GM12878 (cell line): ENCODE measurements at regions not wholly inside any gene's neighbourhood (a gene's known extent, or its start where the extent isn't known, plus 50 kb on each side); places are given as distances from the start of the nearest gene placed in this dataset.

Experiments used
- ATAC-seq: fragments of 200-7000 bp; cut with Tn5 transposase; 3 replicates; pipeline ENCODE4 v1.9.1; 2020; ENCODE audit warnings: mild to moderate bottlenecking, moderate library complexity
- BruUV-seq: library from RNA; stranded (reverse); fragments of 400-500 nt; replicated peaks from 2 replicates; lab custom pipeline; 2021; lab: Mats Ljungman, UMichigan
- CTCF ChIA-PET: fragments of 300-600 bp; sonication (Branson Sonifier 250); formaldehyde crosslinking; extraction: SDS; loops from one replicate; lab custom pipeline; 2021; ENCODE audit warnings: inconsistent platforms; lab: Yijun Ruan, JAX
- POLR2A ChIA-PET: fragments of 350-600 bp; formaldehyde crosslinking; extraction: SDS; loops from one replicate; lab custom pipeline; 2021; ENCODE audit warnings: inconsistent platforms; lab: Charles Lee
- RAD21 ChIA-PET: fragments of 300-600 bp; sonication (Branson Sonifier 250); formaldehyde crosslinking; loops from one replicate; lab custom pipeline; 2023; ENCODE audit warnings: antibody characterized with exemption; ENCODE audit not compliant: unreplicated experiment; lab: Charles Lee
- SMC1A ChIA-PET: fragments of 300-600 bp; sonication (Branson Sonifier 250); formaldehyde crosslinking; loops from one replicate; lab custom pipeline; 2023; ENCODE audit not compliant: unreplicated experiment, uncharacterized antibody; lab: Charles Lee
- DNase-seq: peaks from one replicate; pipeline ENCODE4 v3.0.0-alpha.2; 2011; ENCODE audit warnings: low read depth, low spot score
- FAIRE-seq: peaks from 3 replicates; lab custom pipeline; 2011; peaks lifted over from hg19 to GRCh38; lab: Jason Lieb, UNC
- H2AFZ ChIP-seq: 2 replicates; pipeline ENCODE4 v1.6.0; 2011; ENCODE audit warnings: low read depth, low read length, control low read depth; ENCODE audit not compliant: control insufficient read depth
- H3K27ac ChIP-seq: 2 replicates; pipeline ENCODE4 v1.5.1; 2011; ENCODE audit warnings: control low read depth; ENCODE audit not compliant: control insufficient read depth, insufficient read depth
- H3K27me3 ChIP-seq, 2 experiments: replicated peaks in 1 of 2; 2 replicates each; pipeline versions ENCODE4 v1.6.0 to v1.6.1; 2011; ENCODE audit warnings: low read length in 1 of 2; ENCODE audit not compliant: control insufficient read depth in 2 of 2, insufficient read depth in 2 of 2
- H3K36me3 ChIP-seq, 2 experiments: 2 replicates each; pipeline ENCODE4 v1.5.1; 2011; ENCODE audit warnings: low read length in 1 of 2; ENCODE audit not compliant: control insufficient read depth in 2 of 2, insufficient read depth in 2 of 2
- H3K4me1 ChIP-seq: 2 replicates; pipeline ENCODE4 v1.6.1; 2011; ENCODE audit warnings: mild to moderate bottlenecking, low read length, moderate library complexity, mixed read lengths; ENCODE audit not compliant: control insufficient read depth, insufficient read depth
- H3K4me2 ChIP-seq: 2 replicates; pipeline ENCODE4 v1.6.0; 2011; ENCODE audit warnings: control low read depth; ENCODE audit not compliant: control insufficient read depth, insufficient read depth
- H3K4me3 ChIP-seq: fragments of 200-600 bp; sonication (generic); 2 replicates; pipeline ENCODE4 v1.5.1; 2016
- H3K79me2 ChIP-seq: 2 replicates; pipeline ENCODE4 v1.6.0; 2011; ENCODE audit warnings: low read length; ENCODE audit not compliant: control insufficient read depth, insufficient read depth
- H3K9ac ChIP-seq: 2 replicates; pipeline ENCODE4 v1.8.0; 2011; ENCODE audit warnings: low read length, control low read depth, mixed read lengths; ENCODE audit not compliant: control insufficient read depth, insufficient read depth
- H3K9me3 ChIP-seq: replicated peaks from 3 replicates; pipeline ENCODE4 v1.5.1; 2011; ENCODE audit warnings: mild to moderate bottlenecking, low read length; ENCODE audit not compliant: control insufficient read depth, insufficient read depth
- H4K20me1 ChIP-seq: 2 replicates; pipeline ENCODE4 v1.6.0; 2011; ENCODE audit not compliant: control insufficient read depth, insufficient read depth
- CHD1 ChIP-seq: IDR thresholded peaks from 2 replicates; pipeline ENCODE4 v1.6.1; 2012; ENCODE audit warnings: low read depth, low read length, improper control_type of control experiment
- GABPA ChIP-seq: IDR thresholded peaks from 2 replicates; pipeline ENCODE4 v1.6.1; 2014; ENCODE audit warnings: antibody characterized with exemption, low read depth, mild to moderate bottlenecking, inconsistent platforms
- IRF3 ChIP-seq: fragments of 450-650 bp; IDR thresholded peaks from 2 replicates; pipeline ENCODE4 v1.6.1; 2014; ENCODE audit warnings: mild to moderate bottlenecking
- LARP7 ChIP-seq: fragments of 450-650 bp; IDR thresholded peaks from 2 replicates; pipeline ENCODE4 v1.6.1; 2017; ENCODE audit warnings: mild to moderate bottlenecking
- MEF2A ChIP-seq: IDR thresholded peaks from 2 replicates; pipeline ENCODE4 v1.6.1; 2011; ENCODE audit warnings: low read depth, mild to moderate bottlenecking, low read length, moderate library complexity; ENCODE audit not compliant: insufficient read depth
- MYC ChIP-seq: IDR thresholded peaks from 2 replicates; pipeline ENCODE4 v1.6.1; 2011; ENCODE audit warnings: mild to moderate bottlenecking, low read length, moderate library complexity, inconsistent platforms; ENCODE audit not compliant: insufficient read depth, insufficient replicate concordance, insufficient read length, severe bottlenecking
- SMAD5 ChIP-seq: IDR thresholded peaks from 2 replicates; pipeline ENCODE4 v1.6.1; 2016; ENCODE audit warnings: antibody characterized with exemption, low read depth
- SUZ12 ChIP-seq: fragments of 200-600 bp; sonication (generic); IDR thresholded peaks from one replicate; pipeline ENCODE4 v1.6.1; 2018; ENCODE audit warnings: antibody characterized with exemption, mild to moderate bottlenecking; ENCODE audit not compliant: unreplicated experiment
- TARDBP ChIP-seq: IDR thresholded peaks from 2 replicates; pipeline ENCODE4 v1.6.1; 2016; ENCODE audit warnings: borderline replicate concordance
- TCF7 ChIP-seq: IDR thresholded peaks from 2 replicates; pipeline ENCODE4 v1.6.1; 2014; ENCODE audit warnings: antibody characterized with exemption, borderline replicate concordance
- WRNIP1 ChIP-seq: IDR thresholded peaks from 2 replicates; pipeline ENCODE4 v1.6.1; 2011; ENCODE audit warnings: low read depth, low read length, improper control_type of control experiment, borderline replicate concordance
- ZBTB11 ChIP-seq: fragments of 450-650 bp; formaldehyde crosslinking; IDR thresholded peaks from 2 replicates; pipeline ENCODE4 v1.5.0; 2022; ENCODE audit warnings: mild to moderate bottlenecking, missing genetic modification characterization
- ZNF217 ChIP-seq: fragments of 450-650 bp; IDR thresholded peaks from 2 replicates; pipeline ENCODE4 v1.6.1; 2017; ENCODE audit warnings: antibody characterized with exemption, mild to moderate bottlenecking
- WGBS: methylation state at CpG from one replicate; pipeline ENCODE4 v1.1.6; 2016; ENCODE audit warnings: low lambda C conversion rate; ENCODE audit not compliant: insufficient replicate concordance, insufficient coverage; ENCODE audit errors: missing lambda C conversion rate; 5-methylcytosine and 5-hydroxymethylcytosine counted together
- in situ Hi-C: fragments of 300-500 bp; cut with MboI; formaldehyde crosslinking; loops from 9 replicates; pipeline ENCODE4 v1.14.3; 2018; ENCODE audit warnings: mixed read lengths
- intact Hi-C: fragments of 100-400 bp; cut with micrococcal nuclease; formaldehyde crosslinking; loops from one replicate; pipeline ENCODE4 v1.14.2; 2022; ENCODE audit not compliant: unreplicated experiment

GRCh38 chrX:39248330-39248729 lies 447.1 kb downstream of the MID1IP1 start:
- Histone ChIP-seq H3K4me2 (no peak overlapping the region), H3K9me3 (no peaks in the 10 kb centered on the region), H3K79me2 (no peaks in the 10 kb centered on the region), H2AFZ (no peak overlapping the region), H3K27me3 (peaks cover 0 to 3% of the 10 kb centered on the region in 2 experiments; a peak in 1 of 4 replicates), H3K4me3 (no peak overlapping the region), H4K20me1 (no peaks in the 10 kb centered on the region), H3K4me1 (no peaks in the 10 kb centered on the region), H3K9ac (no peak overlapping the region), H3K36me3 (no peaks in the 10 kb centered on the region), H3K27ac (no peak overlapping the region)
- TF ChIP-seq MYC: no peak
- TF ChIP-seq TARDBP: no peak
- TF ChIP-seq ZBTB11 (CRISPR knock-in tag): no peak
- TF ChIP-seq IRF3: no peak
- no peak for TF ChIP-seq ZNF217
- TF ChIP-seq WRNIP1: no peak
- TF ChIP-seq SMAD5: no peak
- no peak for TF ChIP-seq TCF7
- TF ChIP-seq MEF2A: no peak
- TF ChIP-seq SUZ12: no peak
- TF ChIP-seq LARP7: no peak
- TF ChIP-seq CHD1: no peak
- TF ChIP-seq GABPA: no peak
- WGBS: 0% methylated on average over 3 of the region's 3 CpGs
- RAD21 ChIA-PET: interaction anchor here (1.1 kb wide), 1 partner anchor 480 kb away, joined by 3 read pairs; no protein-coding TSS in a partner anchor
- CTCF ChIA-PET: interaction anchor here (2.6 kb wide), 1 partner anchor 13 kb away, joined by 7 read pairs; no protein-coding TSS in a partner anchor
- DNase-seq: no peak
- ATAC-seq: no peak
- FAIRE-seq: no peak
- in situ Hi-C loops (no loop called here), intact Hi-C loops (no loop called here)
- BruUV-seq: no TSS peak
- POLR2A ChIA-PET: no interaction called here
- SMC1A ChIA-PET: interaction anchor here (2.5 kb wide), 1 partner anchor 11 kb away, joined by 8 read pairs; no protein-coding TSS in a partner anchor
